ENCODE measurements at regions not wholly inside any gene's neighbourhood (a gene's known extent, or its start where the extent isn't known, plus 50 kb on each side); places are given as distances from the start of the nearest gene placed in this dataset.
A peak's percentile ranks its signal among the peaks of the same experiment; 100 is the strongest.
"Not testable (repeated sequence)": the region's sequence is repeated elsewhere in the genome, so short reads cannot be mapped to it uniquely, and the experiment has no call there.

GRCh38 chr15:62416526-62416925, 251.4 kb upstream of the C2CD4B start:
- DNase-seq: peak; percentile 20

- DNase-seq: no peak
Observed at GRCh38 chr15:62417439-62417838, 252.4 kb upstream of the C2CD4B start.

- DNase-seq: not testable (repeated sequence)
Observed at GRCh38 chr15:62418496-62418895, 253.4 kb upstream of the C2CD4B start.

- DNase-seq: no peak
Observed at GRCh38 chr15:62419192-62419591, 254.1 kb upstream of the C2CD4B start.

GRCh38 chr15:62420371-62420770, 255.3 kb upstream of the C2CD4B start:
- DNase-seq: not testable (repeated sequence)

- no peak for DNase-seq
Observed at GRCh38 chr15:62421289-62421688, 256.2 kb upstream of the C2CD4B start.

GRCh38 chr15:62426387-62426956, 261.4 kb upstream of the C2CD4B start:
- no peak for DNase-seq

- no peak for DNase-seq
Observed at GRCh38 chr15:62428259-62428658, 263.2 kb upstream of the C2CD4B start.

- no peak for DNase-seq
Observed at GRCh38 chr15:62428851-62429598, 263.9 kb upstream of the C2CD4B start.

- no peak for DNase-seq
Observed at GRCh38 chr15:62430056-62430455, 265.0 kb upstream of the C2CD4B start.

GRCh38 chr15:62430552-62430951, 265.5 kb upstream of the C2CD4B start:
- DNase-seq: no peak

GRCh38 chr15:62431008-62431797, 266.1 kb upstream of the C2CD4B start:
- DNase-seq: no peak

GRCh38 chr15:62431817-62432216, 266.7 kb upstream of the C2CD4B start:
- no peak for DNase-seq

- no peak for DNase-seq
Observed at GRCh38 chr15:62432702-62433398, 267.8 kb upstream of the C2CD4B start.

GRCh38 chr15:62436235-62436634, 271.1 kb upstream of the C2CD4B start:
- peak; percentile 35 for DNase-seq

GRCh38 chr15:62437753-62438152, 272.7 kb upstream of the C2CD4B start:
- peak; percentile 0 for DNase-seq

- DNase-seq: no peak
Observed at GRCh38 chr15:62439543-62440016, 274.5 kb upstream of the C2CD4B start.

- DNase-seq: no peak
Observed at GRCh38 chr15:62440362-62441105, 275.4 kb upstream of the C2CD4B start.

- peak; percentile 87 for DNase-seq
Observed at GRCh38 chr15:62444104-62445022, 279.3 kb upstream of the C2CD4B start.

GRCh38 chr15:62445244-62445643, 280.2 kb upstream of the C2CD4B start:
- DNase-seq: no peak

GRCh38 chr15:62446984-62447383, 281.9 kb upstream of the C2CD4B start:
- DNase-seq: no peak

Measured in NCI-H226 (cell line).